Keratinocyte (primary cell): ENCODE measurements at regions not wholly inside any gene's neighbourhood (a gene's known extent, or its start where the extent isn't known, plus 50 kb on each side); places are given as distances from the start of the nearest gene placed in this dataset.

ENCODE experiments used
- DNase-seq: peaks from one replicate; pipeline ENCODE4 v3.0.0-alpha.2; 2011; ENCODE audit warnings: low read depth, missing footprints, low spot score
- FAIRE-seq: peaks from 2 replicates; lab custom pipeline; 2011; peaks lifted over from hg19 to GRCh38; lab: Jason Lieb, UNC
- H2AFZ ChIP-seq: 2 replicates; pipeline ENCODE4 v1.6.0; 2012; ENCODE audit warnings: low read length, control low read depth, inconsistent platforms; ENCODE audit not compliant: control insufficient read depth
- H3K27ac ChIP-seq: 2 replicates; pipeline ENCODE4 v1.5.1; 2011; ENCODE audit warnings: low read length; ENCODE audit not compliant: control insufficient read depth, insufficient read depth
- H3K27me3 ChIP-seq: 3 replicates; pipeline ENCODE4 v1.6.0; 2011; ENCODE audit warnings: low read length; ENCODE audit not compliant: control insufficient read depth, insufficient read depth; ENCODE audit errors: extremely low read depth
- H3K36me3 ChIP-seq, 2 experiments: 2 replicates in 1 of 2; 3 replicates in 1 of 2; pipeline ENCODE4 v1.5.1; 2011; ENCODE audit warnings: low read length in 2 of 2, mild to moderate bottlenecking in 1 of 2; ENCODE audit not compliant: control insufficient read depth in 2 of 2, insufficient read depth in 2 of 2; ENCODE audit errors: extremely low read depth in 1 of 2
- H3K4me1 ChIP-seq: 3 replicates; pipeline ENCODE4 v1.5.1; 2011; ENCODE audit warnings: low read length; ENCODE audit not compliant: control insufficient read depth, insufficient read depth; ENCODE audit errors: extremely low read depth
- H3K4me2 ChIP-seq: 3 replicates; pipeline ENCODE4 v1.6.0; 2011; ENCODE audit warnings: low read depth, low read length; ENCODE audit not compliant: control insufficient read depth, insufficient read depth; ENCODE audit errors: extremely low read depth
- H3K4me3 ChIP-seq, 3 experiments: fragments of 200-600 bp in 1 of 3; sonication (generic) in 1 of 3; 2 replicates in 2 of 3; 3 replicates in 1 of 3; pipeline ENCODE4 v1.5.1; 2011 to 2016; ENCODE audit warnings: low read length in 3 of 3, mild to moderate bottlenecking in 3 of 3, control low read depth in 2 of 3, inconsistent platforms in 1 of 3, low read depth in 1 of 3, mixed read lengths in 1 of 3, mixed run types in 1 of 3, moderate library complexity in 1 of 3; ENCODE audit not compliant: control insufficient read depth in 2 of 3, insufficient read depth in 2 of 3; ENCODE audit errors: extremely low read depth in 1 of 3
- H3K79me2 ChIP-seq: 2 replicates; pipeline ENCODE4 v1.6.0; 2012; ENCODE audit warnings: low read length; ENCODE audit not compliant: control insufficient read depth, insufficient read depth
- H3K9ac ChIP-seq: 3 replicates; pipeline ENCODE4 v1.6.0; 2011; ENCODE audit warnings: low read length; ENCODE audit not compliant: control insufficient read depth, insufficient read depth; ENCODE audit errors: extremely low read depth
- H3K9me1 ChIP-seq: 3 replicates; pipeline ENCODE4 v1.6.0; 2011; ENCODE audit warnings: low read length; ENCODE audit not compliant: control insufficient read depth, insufficient read depth; ENCODE audit errors: extremely low read depth
- H3K9me3 ChIP-seq: 2 replicates; pipeline ENCODE4 v1.5.1; 2012; ENCODE audit warnings: low read depth, low read length; ENCODE audit not compliant: control insufficient read depth
- H4K20me1 ChIP-seq: 3 replicates; pipeline ENCODE4 v1.6.0; 2011; ENCODE audit warnings: low read length; ENCODE audit not compliant: control insufficient read depth, insufficient read depth; ENCODE audit errors: extremely low read depth
- CTCF ChIP-seq, 3 experiments: IDR thresholded peaks in 1 of 3; conservative IDR thresholded peaks in 1 of 3; optimal IDR thresholded peaks in 1 of 3; 2 replicates in 2 of 3; 3 replicates in 1 of 3; pipeline versions ENCODE3 to v1.5.1; 2011; ENCODE audit warnings: low read length in 3 of 3, mild to moderate bottlenecking in 3 of 3, moderate library complexity in 2 of 3, control low read depth in 1 of 3, inconsistent platforms in 1 of 3; ENCODE audit not compliant: insufficient read depth in 2 of 3; ENCODE audit errors: extremely low read depth in 1 of 3
- EZH2 ChIP-seq: IDR thresholded peaks from one replicate; pipeline ENCODE4 v1.6.1; 2012; ENCODE audit warnings: inconsistent platforms, mild to moderate bottlenecking, low read length, moderate library complexity
- dilution Hi-C: fragments of 300-500 bp; cut with MboI; formaldehyde crosslinking; loops from one replicate; pipeline ENCODE4 v1.7.0; 2020; ENCODE audit warnings: low sequenced_read_pairs; ENCODE audit not compliant: extremely low pct_ligation_motif_present

GRCh38 chr6:166008441-166009369, 158.9 kb downstream of the TBXT start:
- Histone ChIP-seq H3K27me3 (peaks cover 32% of the 10 kb centered on the region), H3K27ac (no peak overlapping the region), H3K4me1 (no peaks in the 10 kb centered on the region), H3K79me2 (no peaks in the 10 kb centered on the region), H3K9me1 (no peaks in the 10 kb centered on the region), H3K36me3 (no peaks in the 10 kb centered on the region), H3K9me3 (no peaks in the 10 kb centered on the region), H4K20me1 (no peaks in the 10 kb centered on the region), H3K9ac (no peak overlapping the region), H2AFZ (no peak overlapping the region), H3K4me2 (no peak overlapping the region), H3K4me3 (no peak overlapping the region)
- dilution Hi-C loops: no loop called here
- DNase-seq (no peak), FAIRE-seq (no peak)
- TF ChIP-seq EZH2: no peak
- no peak for TF ChIP-seq CTCF (optimal IDR thresholded peaks at IDR 0.05 in 1 of 3, IDR thresholded peaks at IDR 0.05 in 1 of 3, conservative IDR thresholded peaks at IDR 0.05 in 1 of 3; ENCODE audit: extremely low read depth in 1 of 3, insufficient read depth in 2 of 3, low read length in 3 of 3)

- Histone ChIP-seq H3K36me3 (no peaks in the 10 kb centered on the region), H3K79me2 (no peaks in the 10 kb centered on the region), H3K4me1 (no peaks in the 10 kb centered on the region), H3K9me3 (no peaks in the 10 kb centered on the region), H3K9ac (no peak overlapping the region), H4K20me1 (no peaks in the 10 kb centered on the region), H3K9me1 (no peaks in the 10 kb centered on the region), H3K27me3 (peaks cover 32% of the 10 kb centered on the region), H3K4me3 (no peak overlapping the region), H3K27ac (no peak overlapping the region), H2AFZ (no peak overlapping the region), H3K4me2 (no peak overlapping the region)
- DNase-seq (no peak), FAIRE-seq (no peak)
- dilution Hi-C loops: no loop called here
- no peak for TF ChIP-seq CTCF (optimal IDR thresholded peaks at IDR 0.05 in 1 of 3, IDR thresholded peaks at IDR 0.05 in 1 of 3, conservative IDR thresholded peaks at IDR 0.05 in 1 of 3; ENCODE audit: extremely low read depth in 1 of 3, insufficient read depth in 2 of 3, low read length in 3 of 3)
- no peak for TF ChIP-seq EZH2
Measured at GRCh38 chr6:166007349-166008263, 160.0 kb downstream of the TBXT start.
